Esophagus squamous epithelium (tissue), 5 donors: ENCODE measurements at regions not wholly inside any gene's neighbourhood (a gene's known extent, or its start where the extent isn't known, plus 50 kb on each side); places are given as distances from the start of the nearest gene placed in this dataset.

Experiments used
- DNase-seq: peaks from one replicate; lab custom pipeline; 2025; lab: John Stamatoyannopoulos, UW
- H3K27ac ChIP-seq, 4 donors: fragments of 200-600 bp; sonication (generic); one replicate each; pipeline ENCODE4 v1.5.1; 2016 to 2019; ENCODE audit warnings: mild to moderate bottlenecking in 1 of 4
- H3K27me3 ChIP-seq, 4 donors: fragments of 200-600 bp; sonication (generic); 1 replicate in 3 of 4; 2 replicates in 1 of 4; pipeline versions ENCODE4 v1.5.1 to v1.6.0; 2017 to 2021; ENCODE audit warnings: antibody characterized with exemption in 1 of 4
- H3K36me3 ChIP-seq, 3 donors: fragments of 200-600 bp; sonication (generic); one replicate each; pipeline ENCODE4 v1.5.1; 2016 to 2019
- H3K4me1 ChIP-seq, 3 donors: fragments of 200-600 bp; sonication (generic); one replicate each; pipeline ENCODE4 v1.5.1; 2017 to 2019
- H3K4me3 ChIP-seq, 4 donors: fragments of 200-600 bp; sonication (generic); 1 replicate in 3 of 4; 2 replicates in 1 of 4; pipeline ENCODE4 v1.5.1; 2016 to 2019; ENCODE audit warnings: mild to moderate bottlenecking in 2 of 4, moderate library complexity in 1 of 4
- H3K9me3 ChIP-seq, 3 donors: fragments of 200-600 bp; sonication (generic); one replicate each; pipeline ENCODE4 v1.5.1; 2016 to 2019
- CTCF ChIP-seq, 6 experiments: fragments of 450-650 bp in 4 of 6; fragments of 200-600 bp in 2 of 6; sonication (generic) in 2 of 6; IDR thresholded peaks; one replicate each; pipeline ENCODE4 v1.5.1; 2016 to 2019; ENCODE audit warnings: antibody characterized with exemption in 6 of 6, mild to moderate bottlenecking in 4 of 6, moderate library complexity in 4 of 6
- POLR2A ChIP-seq, 4 donors: fragments of 450-650 bp; IDR thresholded peaks; one replicate each; pipeline ENCODE4 v1.6.1; 2017; ENCODE audit warnings: antibody characterized with exemption in 4 of 4, mild to moderate bottlenecking in 4 of 4, moderate library complexity in 3 of 4
- WGBS, 2 donors: methylation state at CpG; one replicate each; pipeline ENCODE4 v1.1.5; 2018; 5-methylcytosine and 5-hydroxymethylcytosine counted together
- intact Hi-C: fragments of 100-400 bp; cut with DNase I; formaldehyde crosslinking; loops from one replicate; pipeline ENCODE4 v1.15.0; 2022
- donor health status: DM: yes; HTN: yes; CAD: no.

- no peak for DNase-seq
- 72 to 78% methylated on average over 5 of the region's 5 CpGs for WGBS, 2 donors
Observed at GRCh38 chr18:67260841-67261240, 255.7 kb downstream of the DSEL start.

GRCh38 chr18:67250776-67251424, 265.6 kb downstream of the DSEL start:
- H3K36me3 ChIP-seq: no peaks in the 10 kb centered on the region
- H3K9me3 ChIP-seq: no peaks in the 10 kb centered on the region
- no peak overlapping the region for H3K4me3 ChIP-seq
- TF ChIP-seq CTCF (IDR thresholded peaks at IDR 0.05): no peak
- TF ChIP-seq POLR2A (IDR thresholded peaks at IDR 0.05): no peak
- no peak overlapping the region for H3K27ac ChIP-seq
- intact Hi-C loops: no loop called here
- H3K27me3 ChIP-seq: no peaks in the 10 kb centered on the region
- H3K4me1 ChIP-seq: no peaks in the 10 kb centered on the region
- no peak for DNase-seq
- 88 to 89% methylated on average over 9 of the region's 9 CpGs for WGBS, 2 donors

More at GRCh38 chr18:67260841-67261240, 255.7 kb downstream of the DSEL start:
- Histone ChIP-seq H3K4me3 (no peak overlapping the region), H3K27ac (no peak overlapping the region), H3K9me3 (no peaks in the 10 kb centered on the region), H3K4me1 (peaks cover 0 to 19% (median 0%) of the 10 kb centered on the region in 3 donors), H3K36me3 (no peaks in the 10 kb centered on the region), H3K27me3 (no peaks in the 10 kb centered on the region)
- intact Hi-C loops: no loop called here
- no peak for TF ChIP-seq POLR2A (IDR thresholded peaks at IDR 0.05)
- no peak for TF ChIP-seq CTCF (IDR thresholded peaks at IDR 0.05)

- peak overlapping the region in 2 of 4 donors; percentile 8 to 38 for H3K4me3 ChIP-seq
Observed at GRCh38 chr18:67243799-67244587, 272.5 kb downstream of the DSEL start.

GRCh38 chr18:67242001-67242400, 274.5 kb downstream of the DSEL start:
- H3K4me3 ChIP-seq: no peak overlapping the region
- intact Hi-C loops: no loop called here
- peaks cover 0 to 10% (median 0%) of the 10 kb centered on the region in 3 donors for H3K4me1 ChIP-seq
- no peaks in the 10 kb centered on the region for H3K27me3 ChIP-seq
- no peaks in the 10 kb centered on the region for H3K9me3 ChIP-seq
- TF ChIP-seq POLR2A (IDR thresholded peaks at IDR 0.05) (no peak), CTCF (IDR thresholded peaks at IDR 0.05) (no peak)
- H3K27ac ChIP-seq: no peak overlapping the region
- no peaks in the 10 kb centered on the region for H3K36me3 ChIP-seq
- 87 to 97% methylated on average over 3 of the region's 3 CpGs for WGBS, 2 donors
- DNase-seq: no peak

More at GRCh38 chr18:67243799-67244587, 272.5 kb downstream of the DSEL start:
- no peaks in the 10 kb centered on the region for H3K27me3 ChIP-seq
- H3K27ac ChIP-seq: no peak overlapping the region
- intact Hi-C loops: no loop called here
- H3K36me3 ChIP-seq: no peaks in the 10 kb centered on the region
- TF ChIP-seq CTCF (IDR thresholded peaks at IDR 0.05) (no peak), POLR2A (IDR thresholded peaks at IDR 0.05) (no peak)
- H3K9me3 ChIP-seq: no peaks in the 10 kb centered on the region
- no peak for DNase-seq
- WGBS, 2 donors: 8 to 10% methylated on average over 3 of the region's 3 CpGs
- peaks cover 0 to 10% (median 0%) of the 10 kb centered on the region in 3 donors for H3K4me1 ChIP-seq

- Histone ChIP-seq H3K4me1 (peaks cover 0 to 10% (median 0%) of the 10 kb centered on the region in 3 donors), H3K4me3 (no peak overlapping the region), H3K36me3 (no peaks in the 10 kb centered on the region), H3K9me3 (no peaks in the 10 kb centered on the region), H3K27me3 (no peaks in the 10 kb centered on the region), H3K27ac (no peak overlapping the region)
- intact Hi-C loops: no loop called here
- no peak for TF ChIP-seq POLR2A (IDR thresholded peaks at IDR 0.05)
- no peak for TF ChIP-seq CTCF (IDR thresholded peaks at IDR 0.05)
- WGBS, 2 donors: 54 to 59% methylated on average over 1 of the region's 1 CpG
- no peak for DNase-seq
Observed at GRCh38 chr18:67241299-67241698, 275.2 kb downstream of the DSEL start.
